GM18520 (cell line): ENCODE measurements at regions not wholly inside any gene's neighbourhood (a gene's known extent, or its start where the extent isn't known, plus 50 kb on each side); places are given as distances from the start of the nearest gene placed in this dataset.

Experiments used
- ATAC-seq: cut with Tn5 transposase; IDR thresholded peaks from one replicate; pipeline ENCODE4 v1.9.1; 2021; ENCODE audit not compliant: unreplicated experiment

GRCh38 chr5:104266161-104266560, 703.6 kb upstream of the NUDT12 start:
- no peak for ATAC-seq

DNA sequence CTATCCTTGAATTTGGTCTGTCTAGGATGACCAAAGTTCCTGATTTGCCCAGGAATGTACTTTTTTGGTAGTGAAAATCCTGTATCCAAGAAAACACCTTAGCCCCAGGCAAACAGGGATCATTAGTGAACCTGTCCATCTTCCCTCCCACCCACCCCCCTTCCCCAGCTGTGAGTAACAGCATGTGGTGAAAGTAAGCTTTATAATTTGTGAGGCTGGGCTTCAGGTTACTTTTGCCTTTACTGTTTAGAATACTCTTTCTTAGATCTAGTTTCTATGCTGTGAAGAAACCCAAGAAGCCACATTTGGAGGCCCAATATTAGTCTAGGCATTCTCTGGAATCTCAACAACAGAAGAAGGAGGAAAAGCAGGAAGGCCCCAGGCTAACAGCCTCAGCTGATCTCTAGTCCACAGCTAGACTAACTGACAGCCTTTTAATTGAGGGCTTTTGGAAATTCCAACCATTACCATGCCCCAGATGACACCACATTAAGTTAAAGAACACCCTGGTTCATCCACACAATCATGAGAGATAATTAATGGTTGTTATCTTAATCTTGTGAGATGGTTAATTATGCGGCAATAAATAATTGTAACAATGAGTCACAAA, 703.0 kb upstream of the NUDT12 start:
- ATAC-seq: no peak

DNA sequence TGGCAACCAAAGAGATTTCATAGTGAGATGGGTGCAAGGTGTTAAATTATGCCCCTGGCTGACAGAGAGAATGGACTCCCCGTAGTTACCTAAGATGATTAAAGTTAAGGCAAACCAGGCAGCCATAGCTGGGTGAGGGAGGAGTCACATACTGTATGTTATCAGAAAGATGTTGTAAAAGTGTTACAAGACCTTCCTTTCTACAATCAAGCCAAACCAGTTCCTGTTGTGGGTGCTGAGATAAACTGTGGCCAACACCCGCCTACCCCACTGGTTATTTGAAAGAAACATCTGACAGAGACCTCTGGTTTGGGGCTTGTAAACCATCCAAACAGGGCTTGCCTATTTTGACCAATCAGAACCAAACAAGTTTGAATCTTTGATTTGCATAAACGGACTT, 684.7 kb upstream of the NUDT12 start:
- ATAC-seq: no peak

- ATAC-seq: no peak
Observed at GRCh38 chr5:104241046-104241445, 678.5 kb upstream of the NUDT12 start.

DNA sequence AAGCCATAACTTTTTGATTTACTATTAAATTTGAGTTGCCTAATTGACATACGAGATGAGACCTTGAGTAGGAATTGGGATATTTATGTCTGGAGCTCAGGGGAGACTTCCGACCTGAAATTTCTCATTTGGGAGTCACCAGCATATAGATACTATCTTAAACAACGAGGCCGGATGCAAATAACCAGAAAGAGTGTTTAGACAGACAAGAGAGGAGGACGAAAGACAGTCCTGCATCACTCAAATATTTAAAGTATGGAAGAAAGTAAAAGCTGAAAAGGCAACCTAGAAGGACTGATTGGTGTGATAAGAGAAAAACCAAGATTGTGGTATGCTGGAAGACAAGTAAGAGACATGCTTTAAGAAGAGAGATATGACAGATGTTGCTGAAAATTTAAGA, 675.0 kb upstream of the NUDT12 start:
- no peak for ATAC-seq

DNA sequence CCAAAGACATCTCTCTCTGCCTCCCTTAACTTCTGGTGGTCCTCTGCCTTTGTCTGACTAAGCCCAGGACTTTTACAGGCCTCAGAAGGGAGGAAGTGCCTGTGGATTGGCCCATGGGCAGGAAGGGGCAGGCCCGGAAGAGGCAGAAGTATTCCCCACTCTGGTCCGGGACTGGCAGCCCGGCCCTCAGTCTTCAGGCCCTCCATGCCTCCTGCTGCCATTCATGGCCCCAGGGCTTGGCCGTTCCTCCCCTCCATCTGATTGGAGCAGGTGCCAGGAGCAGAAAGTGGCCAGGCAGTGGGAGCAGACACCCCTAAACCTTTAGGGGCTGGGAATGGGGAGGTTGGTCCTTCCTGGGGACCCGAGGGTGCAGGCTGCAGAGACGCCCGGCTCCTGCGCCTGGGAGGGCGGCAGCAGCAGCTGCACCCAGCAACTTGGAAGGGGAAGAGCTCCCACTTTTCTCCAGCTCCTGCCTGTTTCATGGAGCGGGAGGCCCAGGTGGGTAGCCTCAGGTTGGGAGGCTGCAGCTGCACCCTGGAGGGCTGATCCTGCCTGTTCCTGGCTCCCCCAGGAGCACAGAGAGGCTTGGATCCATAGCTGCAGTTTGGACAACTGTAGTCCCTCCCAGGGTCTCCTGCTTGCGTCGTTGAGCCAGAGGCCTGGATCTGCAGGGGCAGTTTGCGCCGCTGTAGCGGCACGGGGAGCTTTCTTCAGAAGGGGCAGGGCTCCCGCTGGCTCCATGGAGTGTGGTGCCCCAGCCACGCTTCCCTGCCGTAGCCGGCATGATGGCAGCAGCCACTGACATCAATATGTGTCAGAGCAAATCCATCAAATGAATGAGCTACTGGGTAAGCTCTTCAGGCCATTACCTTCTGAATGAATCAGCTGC, 661.5 kb upstream of the NUDT12 start:
- ATAC-seq: no peak

DNA sequence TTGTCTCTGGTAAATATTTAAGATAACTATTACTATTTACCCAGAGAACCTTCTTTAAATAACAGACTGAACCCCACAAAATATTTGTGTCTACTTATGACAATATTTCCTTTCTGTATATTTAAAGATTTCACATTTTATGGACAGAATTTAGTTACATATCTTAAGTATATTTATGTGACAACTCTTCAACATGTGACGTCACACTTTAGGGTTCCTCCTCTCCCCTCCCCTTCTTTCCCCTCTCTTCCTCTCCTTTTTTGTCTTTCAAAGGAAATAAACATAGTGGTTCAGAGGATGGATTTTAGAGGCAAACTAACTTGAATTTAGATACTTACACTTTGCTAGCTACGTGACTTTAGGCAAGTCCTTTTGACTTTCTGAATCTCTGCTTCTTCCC, 655.6 kb upstream of the NUDT12 start:
- no peak for ATAC-seq

DNA sequence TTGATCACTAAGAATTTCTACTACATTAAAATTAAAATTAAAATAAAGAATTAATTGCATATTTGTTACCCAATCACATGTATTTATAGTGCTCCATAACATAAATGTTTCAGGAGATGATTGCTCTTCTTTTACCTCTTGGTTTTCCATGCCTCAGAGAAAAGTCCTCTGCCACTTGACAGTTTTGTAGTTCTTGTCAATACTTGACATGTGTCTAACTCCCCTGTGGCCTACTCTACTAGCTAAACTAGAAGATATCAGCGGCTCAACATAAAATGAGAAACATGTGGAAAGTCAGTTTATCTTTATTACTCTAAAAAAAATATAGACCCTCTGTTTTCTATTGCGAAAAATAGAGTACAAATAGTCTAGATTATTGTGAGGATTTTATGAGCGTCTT, 650.6 kb upstream of the NUDT12 start:
- ATAC-seq: no peak

GRCh38 chr5:104199771-104200170, 637.2 kb upstream of the NUDT12 start:
- ATAC-seq: no peak

- no peak for ATAC-seq
Observed at GRCh38 chr5:104198156-104198555, 635.6 kb upstream of the NUDT12 start.

GRCh38 chr5:104189909-104190308, 627.3 kb upstream of the NUDT12 start:
- no peak for ATAC-seq

- ATAC-seq: no peak
Observed at GRCh38 chr5:104189031-104189430, 626.4 kb upstream of the NUDT12 start.

GRCh38 chr5:104187656-104188055, 625.1 kb upstream of the NUDT12 start:
- no peak for ATAC-seq

DNA sequence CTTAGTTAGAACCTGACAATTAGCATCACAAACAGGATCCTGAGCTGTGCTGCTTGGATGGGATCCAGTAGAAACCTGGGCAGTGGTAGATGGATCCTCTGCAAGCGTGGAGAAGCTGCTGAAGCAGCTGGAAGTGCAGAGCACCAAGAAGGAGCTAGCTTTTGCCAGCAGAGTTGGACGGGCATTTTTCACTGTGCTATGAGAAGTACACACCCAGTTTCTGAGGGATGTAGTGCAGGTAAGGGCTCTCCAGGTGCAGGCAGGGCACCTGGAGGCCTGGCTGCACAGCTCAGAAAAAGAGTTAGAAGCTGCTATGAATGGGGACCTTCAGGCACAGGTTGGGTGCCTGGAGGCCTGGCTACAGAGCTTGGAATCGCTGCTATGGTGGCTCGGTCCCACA, 623.9 kb upstream of the NUDT12 start:
- no peak for ATAC-seq

- no peak for ATAC-seq
Observed at GRCh38 chr5:104186100-104186499, 623.5 kb upstream of the NUDT12 start.

DNA sequence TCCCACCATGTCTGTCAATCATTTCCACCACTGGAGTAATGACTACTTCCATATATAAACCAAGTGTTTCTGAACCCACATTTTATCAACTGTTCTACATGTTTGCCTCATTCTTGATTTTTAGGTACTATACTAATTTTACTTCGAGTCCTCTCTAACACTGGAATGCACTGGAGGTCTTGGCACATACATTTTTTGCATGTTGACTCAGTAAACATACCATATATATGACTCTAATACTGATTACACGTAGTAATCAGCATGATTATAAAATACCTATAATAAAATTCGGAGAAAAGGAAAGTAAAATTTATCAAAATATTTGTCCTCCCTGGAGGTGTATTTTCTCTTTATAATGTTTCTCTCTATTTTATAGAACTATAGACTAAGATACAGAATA, 621.7 kb upstream of the NUDT12 start:
- no peak for ATAC-seq

DNA sequence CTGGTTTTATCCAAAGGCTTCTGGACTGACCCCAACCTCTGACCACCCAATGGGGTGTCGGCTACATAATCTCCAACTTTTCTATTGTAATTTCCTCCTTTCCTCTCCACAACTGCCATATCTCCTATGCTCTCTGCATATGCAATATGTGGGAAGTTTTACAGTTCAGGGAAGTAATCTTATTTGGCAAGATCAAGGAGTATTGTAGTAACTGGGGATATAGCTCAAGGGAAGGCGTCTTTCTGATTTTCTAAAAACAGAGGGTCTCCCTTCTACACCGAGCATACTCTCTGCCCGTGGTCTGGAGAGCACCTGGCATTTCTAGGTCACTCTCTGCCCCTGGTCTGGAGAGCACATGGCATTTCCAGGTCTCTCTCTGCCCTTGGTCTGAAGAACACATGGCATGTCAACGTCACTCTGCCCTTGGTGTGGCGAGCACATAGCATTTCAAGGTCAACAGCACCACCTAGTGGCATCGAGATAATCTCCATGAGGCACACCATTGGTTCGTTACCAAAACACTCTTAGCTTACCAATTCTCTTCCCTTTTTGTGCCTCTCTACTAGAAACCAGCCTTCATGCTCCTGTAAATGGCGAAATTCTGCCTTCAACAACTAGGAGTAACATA, 616.4 kb upstream of the NUDT12 start:
- ATAC-seq: peak; percentile 84

GRCh38 chr5:104178066-104178465, 615.5 kb upstream of the NUDT12 start:
- ATAC-seq: no peak

- ATAC-seq: no peak
Observed at GRCh38 chr5:104177651-104178050, 615.1 kb upstream of the NUDT12 start.

- no peak for ATAC-seq
Observed at GRCh38 chr5:104172976-104173375, 610.4 kb upstream of the NUDT12 start.

- no peak for ATAC-seq
Observed at GRCh38 chr5:104171958-104172690, 609.5 kb upstream of the NUDT12 start.
